HepG2 (cell line): ENCODE measurements at regions not wholly inside any gene's neighbourhood (a gene's known extent, or its start where the extent isn't known, plus 50 kb on each side); places are given as distances from the start of the nearest gene placed in this dataset.

Experiments
- ATAC-seq: fragments of 200-7000 bp; cut with Tn5 transposase; 3 replicates; pipeline ENCODE4 v1.9.1; 2020; ENCODE audit warnings: mild to moderate bottlenecking, moderate library complexity
- BruUV-seq: library from RNA; stranded (reverse); fragments of 400-500 nt; replicated peaks from 2 replicates; lab custom pipeline; 2021; lab: Mats Ljungman, UMichigan
- CTCF ChIA-PET: fragments of 300-600 bp; formaldehyde crosslinking; extraction: SDS; loops from one replicate; lab custom pipeline; 2021; ENCODE audit warnings: low total read pairs, inconsistent platforms, low intra/inter-chr PET ratio; lab: Yijun Ruan, JAX
- POLR2A ChIA-PET: fragments of 350-600 bp; sonication (Branson Sonifier 250); formaldehyde crosslinking; loops from one replicate; lab custom pipeline; 2020; ENCODE audit warnings: antibody characterized with exemption, inconsistent platforms; lab: Yijun Ruan, JAX
- DNase-seq: peaks from one replicate; pipeline ENCODE4 v3.0.0-alpha.2; 2015; ENCODE audit warnings: low spot score
- FAIRE-seq: peaks from 3 replicates; lab custom pipeline; 2011; peaks lifted over from hg19 to GRCh38; lab: Jason Lieb, UNC
- H2AFZ ChIP-seq: one replicate; pipeline ENCODE4 v1.6.1; 2011; ENCODE audit warnings: low read length, inconsistent platforms
- H3K27ac ChIP-seq: fragments of 300-600 bp; 3 replicates; pipeline ENCODE4 v1.8.0; 2011; ENCODE audit warnings: mixed run types, mild to moderate bottlenecking, mixed read lengths, low read length, inconsistent platforms; ENCODE audit not compliant: insufficient read depth; ENCODE audit errors: extremely low read length
- H3K27me3 ChIP-seq, 2 experiments: fragments of 200-600 bp in 1 of 2; 2 replicates in 1 of 2; 3 replicates in 1 of 2; pipeline versions ENCODE4 v1.6.0 to v1.8.0; 2011; ENCODE audit warnings: low read length in 2 of 2, mild to moderate bottlenecking in 2 of 2, moderate library complexity in 2 of 2, inconsistent platforms in 1 of 2; ENCODE audit not compliant: insufficient read depth in 2 of 2, control insufficient read depth in 1 of 2
- H3K36me3 ChIP-seq, 2 experiments: fragments of 200-600 bp in 1 of 2; replicated peaks in 1 of 2; 2 replicates in 1 of 2; 3 replicates in 1 of 2; pipeline versions ENCODE4 v1.5.1 to v1.8.0; 2011; ENCODE audit warnings: low read length in 2 of 2, inconsistent platforms in 1 of 2; ENCODE audit not compliant: insufficient read depth in 2 of 2, control insufficient read depth in 1 of 2
- H3K4me1 ChIP-seq: 2 replicates; pipeline ENCODE4 v1.5.1; 2012; ENCODE audit warnings: low read length, inconsistent platforms; ENCODE audit not compliant: insufficient read depth
- H3K4me2 ChIP-seq: 2 replicates; pipeline ENCODE4 v1.6.0; 2011; ENCODE audit warnings: low read depth, low read length, inconsistent platforms
- H3K4me3 ChIP-seq, 3 experiments: fragments of 200-600 bp in 1 of 3; sonication (generic), shearing (Covaris generic) in 1 of 3; replicated peaks in 1 of 3; 2 replicates each; pipeline ENCODE4 v1.5.1; 2011 to 2016; ENCODE audit warnings: low read length in 3 of 3, inconsistent platforms in 2 of 3, low read depth in 2 of 3, mild to moderate bottlenecking in 2 of 3, control low read depth in 1 of 3, mixed read lengths in 1 of 3; ENCODE audit not compliant: insufficient read depth in 1 of 3
- H3K79me2 ChIP-seq: one replicate; pipeline ENCODE4 v1.6.1; 2011; ENCODE audit warnings: low read length, inconsistent platforms; ENCODE audit not compliant: insufficient read depth
- H3K9ac ChIP-seq: 2 replicates; pipeline ENCODE4 v1.6.0; 2011; ENCODE audit warnings: mild to moderate bottlenecking, low read depth, low read length, inconsistent platforms; ENCODE audit not compliant: insufficient read depth
- H3K9me3 ChIP-seq: 2 replicates; pipeline ENCODE4 v1.5.1; 2012; ENCODE audit warnings: mild to moderate bottlenecking, low read length
- H4K20me1 ChIP-seq: 2 replicates; pipeline ENCODE4 v1.6.0; 2011; ENCODE audit warnings: inconsistent platforms, mild to moderate bottlenecking, low read length, moderate library complexity; ENCODE audit not compliant: insufficient read depth
- ADNP ChIP-seq: sonication (generic); formaldehyde crosslinking; IDR thresholded peaks from 2 replicates; pipeline ENCODE4 v1.4.0; 2020; ENCODE audit warnings: missing genetic modification reagents
- ARNT2 ChIP-seq: sonication (generic); formaldehyde crosslinking; IDR thresholded peaks from 2 replicates; pipeline ENCODE4 v1.8.0; 2022; ENCODE audit warnings: mild to moderate bottlenecking, low read depth, missing genetic modification reagents, moderate library complexity
- GFI1 ChIP-seq: sonication (generic); formaldehyde crosslinking; IDR thresholded peaks from 2 replicates; pipeline ENCODE4 v1.5.0; 2020; ENCODE audit warnings: missing genetic modification reagents, mild to moderate bottlenecking, borderline replicate concordance
- LCORL ChIP-seq, 2 experiments: fragments of 450-650 bp in 1 of 2; sonication (generic) in 1 of 2; formaldehyde crosslinking in 1 of 2; IDR thresholded peaks; 2 replicates each; pipeline versions ENCODE4 v1.5.0 to v1.6.1; 2017 to 2020; ENCODE audit warnings: antibody characterized with exemption in 1 of 2, missing genetic modification reagents in 1 of 2
- NKX3-1 ChIP-seq: sonication (generic); formaldehyde crosslinking; IDR thresholded peaks from 2 replicates; pipeline ENCODE4 v1.5.0; 2020; ENCODE audit warnings: missing genetic modification reagents
- PAX8 ChIP-seq: sonication (generic); formaldehyde crosslinking; IDR thresholded peaks from 2 replicates; pipeline ENCODE4 v1.8.0; 2022; ENCODE audit warnings: mild to moderate bottlenecking, missing genetic modification reagents, borderline replicate concordance
- SCMH1 ChIP-seq: sonication (generic); formaldehyde crosslinking; IDR thresholded peaks from 2 replicates; pipeline ENCODE4 v1.9.0; 2021; ENCODE audit warnings: missing genetic modification reagents, mild to moderate bottlenecking, borderline replicate concordance
- SIN3A ChIP-seq: IDR thresholded peaks from 2 replicates; pipeline ENCODE4 v1.6.1; 2011; ENCODE audit warnings: low read depth, mild to moderate bottlenecking, control low read depth, low read length, borderline replicate concordance
- SOX13 ChIP-seq, 3 experiments: fragments of 450-650 bp in 1 of 3; sonication (generic) in 1 of 3; formaldehyde crosslinking in 1 of 3; IDR thresholded peaks in 2 of 3; conservative IDR thresholded peaks in 1 of 3; 2 replicates each; pipeline versions ENCODE4 v1.5.0 to v1.6.1; 2016 to 2020; ENCODE audit warnings: antibody characterized with exemption in 1 of 3, mild to moderate bottlenecking in 1 of 3, missing compliant biosample characterization in 1 of 3, missing genetic modification reagents in 1 of 3, moderate library complexity in 1 of 3
- YEATS4 ChIP-seq: sonication (generic); formaldehyde crosslinking; IDR thresholded peaks from 2 replicates; pipeline ENCODE4 v1.4.0; 2020; ENCODE audit warnings: missing genetic modification reagents, borderline replicate concordance
- ZMYM2 ChIP-seq: sonication (generic); formaldehyde crosslinking; IDR thresholded peaks from 2 replicates; pipeline ENCODE4 v1.8.0; 2022; ENCODE audit warnings: mild to moderate bottlenecking, missing genetic modification reagents
- ZNF335 ChIP-seq: sonication (generic); formaldehyde crosslinking; IDR thresholded peaks from 2 replicates; pipeline ENCODE4 v1.4.0; 2020; ENCODE audit warnings: missing genetic modification reagents
- WGBS: methylation state at CpG from one replicate; pipeline ENCODE4 v1.1.6; 2017; ENCODE audit warnings: low lambda C conversion rate; 5-methylcytosine and 5-hydroxymethylcytosine counted together
- in situ Hi-C: cut with HindIII; loops from 2 replicates; pipeline ENCODE4 v1.10.0; 2017; ENCODE audit warnings: low pct_unique_long_range_greater_than_20kb; ENCODE audit not compliant: extremely low pct_ligation_motif_present
- intact Hi-C: fragments of 100-400 bp; cut with micrococcal nuclease; formaldehyde crosslinking; loops from one replicate; pipeline ENCODE4 v1.10.0; 2022; ENCODE audit not compliant: unreplicated experiment
- TF ChIP-seq, protein P1 (sequence below): sonication (generic); formaldehyde crosslinking; IDR thresholded peaks from 2 replicates; pipeline ENCODE4 v1.5.1; 2020; ENCODE audit warnings: missing genetic modification reagents, mild to moderate bottlenecking, borderline replicate concordance
- TF ChIP-seq, protein P2 (sequence below): sonication (generic); formaldehyde crosslinking; IDR thresholded peaks from 2 replicates; pipeline ENCODE4 v1.4.0; 2020; ENCODE audit warnings: mild to moderate bottlenecking, missing genetic modification reagents, borderline replicate concordance
- TF ChIP-seq, protein P3 (sequence below): sonication (generic); formaldehyde crosslinking; IDR thresholded peaks from 2 replicates; pipeline ENCODE4 v1.5.0; 2020; ENCODE audit warnings: mild to moderate bottlenecking, low read depth, missing genetic modification reagents, borderline replicate concordance

DNA sequence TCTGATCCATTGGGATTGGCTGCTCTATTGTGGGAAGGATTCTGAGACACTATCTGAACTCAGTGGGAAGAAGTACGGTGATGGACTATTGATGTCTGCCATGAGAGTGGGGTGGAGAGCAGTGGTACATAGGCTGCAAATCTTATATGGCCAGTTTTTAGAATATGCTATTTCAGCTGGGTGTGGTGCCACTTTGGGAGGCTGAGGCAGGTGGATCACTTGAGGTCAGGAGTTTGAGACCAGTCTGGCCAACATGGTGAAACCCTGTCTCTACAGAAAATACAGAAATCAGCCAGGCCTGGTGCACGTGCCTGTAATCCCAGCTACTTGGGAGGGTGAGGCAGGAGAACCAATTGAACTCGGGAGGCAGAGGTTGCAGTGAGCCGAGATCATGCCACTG is 505.9 kb downstream of the MED13L start:
- TF ChIP-seq, protein P1, sequence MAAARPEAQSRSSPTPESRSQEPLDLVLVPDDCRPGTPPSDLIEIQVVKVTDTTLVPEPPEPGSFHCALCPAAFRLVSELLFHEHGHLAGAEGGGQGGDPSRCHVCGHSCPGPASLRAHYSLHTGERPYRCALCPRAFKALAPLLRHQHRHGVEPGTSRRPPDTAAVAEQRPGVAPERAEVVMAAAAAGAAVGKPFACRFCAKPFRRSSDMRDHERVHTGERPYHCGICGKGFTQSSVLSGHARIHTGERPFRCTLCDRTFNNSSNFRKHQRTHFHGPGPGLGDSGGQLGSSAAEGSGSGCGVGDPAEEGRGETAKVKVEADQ (CRISPR knock-in tag) = no peak
- TF ChIP-seq ZNF335 (CRISPR knock-in tag) = no peak
- no peak for TF ChIP-seq NKX3-1
- TF ChIP-seq GFI1 (CRISPR knock-in tag) = no peak
- TF ChIP-seq ZMYM2 (CRISPR knock-in tag) = no peak
- TF ChIP-seq, protein P2, sequence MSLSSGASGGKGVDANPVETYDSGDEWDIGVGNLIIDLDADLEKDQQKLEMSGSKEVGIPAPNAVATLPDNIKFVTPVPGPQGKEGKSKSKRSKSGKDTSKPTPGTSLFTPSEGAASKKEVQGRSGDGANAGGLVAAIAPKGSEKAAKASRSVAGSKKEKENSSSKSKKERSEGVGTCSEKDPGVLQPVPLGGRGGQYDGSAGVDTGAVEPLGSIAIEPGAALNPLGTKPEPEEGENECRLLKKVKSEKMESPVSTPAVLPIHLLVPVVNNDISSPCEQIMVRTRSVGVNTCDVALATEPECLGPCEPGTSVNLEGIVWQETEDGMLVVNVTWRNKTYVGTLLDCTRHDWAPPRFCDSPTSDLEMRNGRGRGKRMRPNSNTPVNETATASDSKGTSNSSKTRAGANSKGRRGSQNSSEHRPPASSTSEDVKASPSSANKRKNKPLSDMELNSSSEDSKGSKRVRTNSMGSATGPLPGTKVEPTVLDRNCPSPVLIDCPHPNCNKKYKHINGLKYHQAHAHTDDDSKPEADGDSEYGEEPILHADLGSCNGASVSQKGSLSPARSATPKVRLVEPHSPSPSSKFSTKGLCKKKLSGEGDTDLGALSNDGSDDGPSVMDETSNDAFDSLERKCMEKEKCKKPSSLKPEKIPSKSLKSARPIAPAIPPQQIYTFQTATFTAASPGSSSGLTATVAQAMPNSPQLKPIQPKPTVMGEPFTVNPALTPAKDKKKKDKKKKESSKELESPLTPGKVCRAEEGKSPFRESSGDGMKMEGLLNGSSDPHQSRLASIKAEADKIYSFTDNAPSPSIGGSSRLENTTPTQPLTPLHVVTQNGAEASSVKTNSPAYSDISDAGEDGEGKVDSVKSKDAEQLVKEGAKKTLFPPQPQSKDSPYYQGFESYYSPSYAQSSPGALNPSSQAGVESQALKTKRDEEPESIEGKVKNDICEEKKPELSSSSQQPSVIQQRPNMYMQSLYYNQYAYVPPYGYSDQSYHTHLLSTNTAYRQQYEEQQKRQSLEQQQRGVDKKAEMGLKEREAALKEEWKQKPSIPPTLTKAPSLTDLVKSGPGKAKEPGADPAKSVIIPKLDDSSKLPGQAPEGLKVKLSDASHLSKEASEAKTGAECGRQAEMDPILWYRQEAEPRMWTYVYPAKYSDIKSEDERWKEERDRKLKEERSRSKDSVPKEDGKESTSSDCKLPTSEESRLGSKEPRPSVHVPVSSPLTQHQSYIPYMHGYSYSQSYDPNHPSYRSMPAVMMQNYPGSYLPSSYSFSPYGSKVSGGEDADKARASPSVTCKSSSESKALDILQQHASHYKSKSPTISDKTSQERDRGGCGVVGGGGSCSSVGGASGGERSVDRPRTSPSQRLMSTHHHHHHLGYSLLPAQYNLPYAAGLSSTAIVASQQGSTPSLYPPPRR = no peak
- TF ChIP-seq PAX8 (CRISPR knock-in tag) = no peak
- no peak for TF ChIP-seq SOX13 (IDR thresholded peaks at IDR 0.05)
- TF ChIP-seq SOX13 (CRISPR knock-in tag; conservative IDR thresholded peaks at IDR 0.05 in 1 of 2, IDR thresholded peaks at IDR 0.05 in 1 of 2) = no peak
- no peak for TF ChIP-seq LCORL (IDR thresholded peaks at IDR 0.05)
- no peak for TF ChIP-seq LCORL (CRISPR knock-in tag; IDR thresholded peaks at IDR 0.05)
- no peak for TF ChIP-seq SIN3A
- no peak for TF ChIP-seq SCMH1 (CRISPR knock-in tag)
- no peak for TF ChIP-seq YEATS4 (CRISPR knock-in tag)
- TF ChIP-seq ADNP = no peak
- TF ChIP-seq, protein P3, sequence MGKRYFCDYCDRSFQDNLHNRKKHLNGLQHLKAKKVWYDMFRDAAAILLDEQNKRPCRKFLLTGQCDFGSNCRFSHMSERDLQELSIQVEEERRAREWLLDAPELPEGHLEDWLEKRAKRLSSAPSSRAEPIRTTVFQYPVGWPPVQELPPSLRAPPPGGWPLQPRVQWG = no peak
- TF ChIP-seq ARNT2 (CRISPR knock-in tag) = no peak
- H3K4me3 ChIP-seq = no peak overlapping the region
- H3K4me1 ChIP-seq = peaks cover 12% of the 10 kb centered on the region
- no peaks in the 10 kb centered on the region for H3K27me3 ChIP-seq
- DNase-seq (no peak), FAIRE-seq (no peak), ATAC-seq (no peak)
- no TSS peak for BruUV-seq
- 22% methylated on average over 4 of the region's 4 CpGs for WGBS
- H3K27ac ChIP-seq = no peak overlapping the region
- no peak overlapping the region for H3K9ac ChIP-seq
- H3K4me2 ChIP-seq = no peak overlapping the region
- in situ Hi-C loops = no loop called here
- intact Hi-C loops = loop anchor here (5.0 kb wide), 1 partner anchor 1104 kb away; no protein-coding TSS in a partner anchor
- no peaks in the 10 kb centered on the region for H4K20me1 ChIP-seq
- no peaks in the 10 kb centered on the region for H3K36me3 ChIP-seq
- ChIA-PET CTCF (no interaction called here), POLR2A (no interaction called here)
- no peaks in the 10 kb centered on the region for H3K9me3 ChIP-seq
- no peaks in the 10 kb centered on the region for H3K79me2 ChIP-seq
- no peak overlapping the region for H2AFZ ChIP-seq
